Activated CD4-positive, alpha-beta T cell treated with anti-CD3 and anti-CD28 coated beads, Interleukin-2, amount 10 ng/mL, durations not matched to agents 7 days and 5 days (primary cell): ENCODE measurements at regions not wholly inside any gene's neighbourhood (a gene's known extent, or its start where the extent isn't known, plus 50 kb on each side); places are given as distances from the start of the nearest gene placed in this dataset.
"Not testable (repeated sequence)": the region's sequence is repeated elsewhere in the genome, so short reads cannot be mapped to it uniquely, and the experiment has no call there.

Experiments
- CTCF ChIA-PET: fragments of 350-600 bp; sonication (Branson Sonifier 250); formaldehyde crosslinking; loops from one replicate; lab custom pipeline; 2021; ENCODE audit warnings: antibody characterized with exemption; lab: Charles Lee
- POLR2A ChIA-PET: fragments of 350-600 bp; sonication (Branson Sonifier 250); formaldehyde crosslinking; loops from one replicate; lab custom pipeline; 2021; ENCODE audit warnings: antibody characterized with exemption; lab: Charles Lee
- DNase-seq: peaks from one replicate; pipeline ENCODE4 v3.0.0-alpha.2; 2020
- H3K27ac Mint-ChIP-seq: one replicate; pipeline ENCODE4 v1.8.0; 2021; ENCODE audit warnings: mild to moderate bottlenecking, moderate library complexity, mixed read lengths
- H3K27me3 Mint-ChIP-seq: one replicate; pipeline ENCODE4 v1.8.0; 2021; ENCODE audit warnings: mixed read lengths
- H3K36me3 Mint-ChIP-seq: one replicate; pipeline ENCODE4 v1.8.0; 2021; ENCODE audit warnings: low read depth, mixed read lengths
- H3K4me1 Mint-ChIP-seq: one replicate; pipeline ENCODE4 v1.8.0; 2021; ENCODE audit warnings: mixed read lengths
- H3K4me3 Mint-ChIP-seq: one replicate; pipeline ENCODE4 v1.8.0; 2021; ENCODE audit warnings: mild to moderate bottlenecking, moderate library complexity, mixed read lengths
- H3K9me3 Mint-ChIP-seq: one replicate; pipeline ENCODE4 v1.8.0; 2021; ENCODE audit warnings: mixed read lengths

GRCh38 chr17:27958708-27959381 lies 65.7 kb upstream of the LYRM9 start:
- no peaks in the 10 kb centered on the region for H3K9me3 Mint-ChIP-seq
- H3K4me1 Mint-ChIP-seq = no peaks in the 10 kb centered on the region

GRCh38 chr17:27959382-27959709 lies 66.2 kb upstream of the LYRM9 start:
- H3K27ac Mint-ChIP-seq = no peak overlapping the region
- ChIA-PET POLR2A (no interaction called here), CTCF (no interaction called here)
- no peaks in the 10 kb centered on the region for H3K36me3 Mint-ChIP-seq
- DNase-seq = no peak
- no peak overlapping the region for H3K4me3 Mint-ChIP-seq
- H3K9me3 Mint-ChIP-seq = no peaks in the 10 kb centered on the region
- no peaks in the 10 kb centered on the region for H3K4me1 Mint-ChIP-seq
- H3K27me3 Mint-ChIP-seq = peaks cover 8% of the 10 kb centered on the region

More at GRCh38 chr17:27958708-27959381, 65.7 kb upstream of the LYRM9 start:
- Mint-ChIP-seq H3K27ac (no peak overlapping the region), H3K27me3 (peaks cover 8% of the 10 kb centered on the region), H3K4me3 (no peak overlapping the region), H3K36me3 (no peaks in the 10 kb centered on the region)
- POLR2A ChIA-PET = no interaction called here
- DNase-seq = no peak
- CTCF ChIA-PET = no interaction called here

- Mint-ChIP-seq H3K4me3 (no peak overlapping the region), H3K27me3 (peaks cover 5% of the 10 kb centered on the region), H3K36me3 (no peaks in the 10 kb centered on the region), H3K9me3 (no peaks in the 10 kb centered on the region), H3K27ac (no peak overlapping the region), H3K4me1 (no peaks in the 10 kb centered on the region)
- CTCF ChIA-PET = interaction anchor here (1.4 kb wide), 1 partner anchor 40 kb away, joined by 4 read pairs; no protein-coding TSS in a partner anchor
- no peak for DNase-seq
- POLR2A ChIA-PET = no interaction called here
These were observed 67.2 kb upstream of the LYRM9 start for GRCh38 chr17:27960183-27960849.

GRCh38 chr17:27962581-27962980 lies 69.4 kb upstream of the LYRM9 start:
- POLR2A ChIA-PET, CTCF ChIA-PET: not testable (repeated sequence)

GRCh38 chr17:27965224-27965623 lies 72.1 kb upstream of the LYRM9 start:
- DNase-seq = no peak
- Mint-ChIP-seq H3K27ac (no peak overlapping the region), H3K36me3 (no peaks in the 10 kb centered on the region), H3K4me1 (no peaks in the 10 kb centered on the region), H3K9me3 (no peaks in the 10 kb centered on the region), H3K4me3 (no peak overlapping the region), H3K27me3 (peaks cover 10% of the 10 kb centered on the region)
- POLR2A ChIA-PET = no interaction called here
- CTCF ChIA-PET = no interaction called here

More at GRCh38 chr17:27962581-27962980, 69.4 kb upstream of the LYRM9 start:
- not testable (repeated sequence) for H3K27ac Mint-ChIP-seq, H3K9me3 Mint-ChIP-seq, H3K36me3 Mint-ChIP-seq, DNase-seq, H3K27me3 Mint-ChIP-seq, H3K4me1 Mint-ChIP-seq, H3K4me3 Mint-ChIP-seq

- no peaks in the 10 kb centered on the region for H3K9me3 Mint-ChIP-seq
- CTCF ChIA-PET = no interaction called here
- H3K27ac Mint-ChIP-seq = no peak overlapping the region
- H3K27me3 Mint-ChIP-seq = peaks cover 9% of the 10 kb centered on the region
- DNase-seq = no peak
- H3K4me1 Mint-ChIP-seq = no peaks in the 10 kb centered on the region
- no peak overlapping the region for H3K4me3 Mint-ChIP-seq
- POLR2A ChIA-PET = no interaction called here
- H3K36me3 Mint-ChIP-seq = no peaks in the 10 kb centered on the region
These were observed 74.2 kb upstream of the NLK start for GRCh38 chr17:27968206-27968732.

- H3K36me3 Mint-ChIP-seq = no peaks in the 10 kb centered on the region
These were observed 71.9 kb upstream of the NLK start for GRCh38 chr17:27970587-27970986.

GRCh38 chr17:27973258-27974044 lies 69.0 kb upstream of the NLK start:
- Mint-ChIP-seq H3K4me3 (no peak overlapping the region), H3K9me3 (no peaks in the 10 kb centered on the region), H3K27me3 (peaks cover 9% of the 10 kb centered on the region), H3K27ac (no peak overlapping the region), H3K4me1 (no peaks in the 10 kb centered on the region), H3K36me3 (no peaks in the 10 kb centered on the region)
- ChIA-PET CTCF (no interaction called here), POLR2A (no interaction called here)
- no peak for DNase-seq

More at GRCh38 chr17:27970587-27970986, 71.9 kb upstream of the NLK start:
- no peak for DNase-seq
- Mint-ChIP-seq H3K27ac (no peak overlapping the region), H3K4me3 (no peak overlapping the region), H3K27me3 (peaks cover 9% of the 10 kb centered on the region), H3K9me3 (no peaks in the 10 kb centered on the region), H3K4me1 (no peaks in the 10 kb centered on the region)
- POLR2A ChIA-PET = no interaction called here
- CTCF ChIA-PET = no interaction called here

- Mint-ChIP-seq H3K36me3 (no peaks in the 10 kb centered on the region), H3K4me1 (no peaks in the 10 kb centered on the region), H3K9me3 (no peaks in the 10 kb centered on the region), H3K27me3 (peaks cover 9% of the 10 kb centered on the region), H3K27ac (no peak overlapping the region), H3K4me3 (no peak overlapping the region)
- POLR2A ChIA-PET = no interaction called here
- CTCF ChIA-PET = no interaction called here
- DNase-seq = no peak
These were observed 68.4 kb upstream of the NLK start for GRCh38 chr17:27974045-27974436.

GRCh38 chr17:27974531-27975145 lies 67.8 kb upstream of the NLK start:
- Mint-ChIP-seq H3K27ac (no peak overlapping the region), H3K9me3 (no peaks in the 10 kb centered on the region), H3K27me3 (peaks cover 8% of the 10 kb centered on the region), H3K36me3 (no peaks in the 10 kb centered on the region), H3K4me3 (no peak overlapping the region), H3K4me1 (no peaks in the 10 kb centered on the region)
- DNase-seq = no peak
- ChIA-PET CTCF (no interaction called here), POLR2A (no interaction called here)

- no peak for DNase-seq
- no peak overlapping the region for H3K4me3 Mint-ChIP-seq
- H3K9me3 Mint-ChIP-seq = no peaks in the 10 kb centered on the region
- H3K27me3 Mint-ChIP-seq = peaks cover 5% of the 10 kb centered on the region
- H3K27ac Mint-ChIP-seq = no peak overlapping the region
- no peaks in the 10 kb centered on the region for H3K4me1 Mint-ChIP-seq
- H3K36me3 Mint-ChIP-seq = no peaks in the 10 kb centered on the region
- CTCF ChIA-PET = interaction anchor here (0.5 kb wide), 1 partner anchor 323 kb away, joined by 3 read pairs; no protein-coding TSS in a partner anchor
- POLR2A ChIA-PET = no interaction called here
These were observed 67.1 kb upstream of the NLK start for GRCh38 chr17:27975146-27976011.

- Mint-ChIP-seq H3K27me3 (peaks cover 5% of the 10 kb centered on the region), H3K36me3 (no peaks in the 10 kb centered on the region), H3K4me3 (no peak overlapping the region), H3K4me1 (no peaks in the 10 kb centered on the region), H3K27ac (no peak overlapping the region), H3K9me3 (no peaks in the 10 kb centered on the region)
- ChIA-PET POLR2A (no interaction called here), CTCF (no interaction called here)
- DNase-seq = no peak
These were observed 66.1 kb upstream of the NLK start for GRCh38 chr17:27976331-27976730.
